SK-N-SH treated with all-trans-retinoic acid at 6 μM for 48 hours (cell line): ENCODE measurements at regions not wholly inside any gene's neighbourhood (a gene's known extent, or its start where the extent isn't known, plus 50 kb on each side); places are given as distances from the start of the nearest gene placed in this dataset.

Experiments
- BACH2 ChIP-seq: fragments of 250-450 bp; sonication (Bioruptor Pico); IDR thresholded peaks from 2 replicates; pipeline ENCODE4 v1.9.0; 2021; ENCODE audit warnings: mild to moderate bottlenecking, borderline replicate concordance
- PPARA ChIP-seq: fragments of 250-450 bp; sonication (Bioruptor Pico); IDR thresholded peaks from 2 replicates; pipeline ENCODE4 v1.5.0; 2020; ENCODE audit warnings: mild to moderate bottlenecking, borderline replicate concordance
- RARB ChIP-seq: fragments of 250-450 bp; sonication (Bioruptor Pico); IDR thresholded peaks from 2 replicates; pipeline ENCODE4 v1.8.0; 2021; ENCODE audit warnings: mild to moderate bottlenecking, moderate library complexity
- ZFP30 ChIP-seq: fragments of 450-650 bp; formaldehyde crosslinking; IDR thresholded peaks from 2 replicates; pipeline ENCODE4 v1.5.0; 2022; ENCODE audit warnings: mild to moderate bottlenecking, moderate library complexity

DNA sequence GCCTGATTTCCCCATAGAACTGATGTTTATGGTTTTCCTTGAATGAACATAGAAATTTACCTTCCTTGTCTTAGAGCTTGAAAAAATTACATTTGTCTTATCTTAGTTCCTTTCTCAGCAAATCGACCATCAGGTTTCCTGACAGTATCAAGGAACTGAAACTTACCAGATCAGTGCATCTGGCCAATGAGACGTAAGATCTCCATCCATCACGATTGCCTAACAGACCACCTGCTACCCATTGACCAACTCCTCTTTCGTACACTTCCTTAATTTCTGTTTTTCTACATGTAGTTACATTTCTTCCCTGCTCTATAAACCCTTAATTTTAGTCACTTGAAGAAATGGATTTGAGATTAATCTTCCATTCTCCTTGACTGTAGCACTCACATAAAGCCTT, 57.4 kb upstream of the TMPRSS15 start:
- TF ChIP-seq PPARA (CRISPR knock-in tag): no peak
- no peak for TF ChIP-seq ZFP30 (CRISPR knock-in tag)
- TF ChIP-seq RARB (CRISPR knock-in tag): no peak
- no peak for TF ChIP-seq BACH2 (CRISPR knock-in tag)
